Fibroblast of mammary gland (primary cell): ENCODE measurements at regions not wholly inside any gene's neighbourhood (a gene's known extent, or its start where the extent isn't known, plus 50 kb on each side); places are given as distances from the start of the nearest gene placed in this dataset.

ENCODE experiments used
- DNase-seq: peaks from one replicate; pipeline ENCODE4 v3.0.0-alpha.2; 2010; ENCODE audit warnings: low read depth
- H3K4me3 ChIP-seq: 2 replicates; pipeline ENCODE4 v1.5.1; 2011; ENCODE audit warnings: low read depth, mild to moderate bottlenecking, low read length, moderate library complexity; ENCODE audit not compliant: control insufficient read depth
- CTCF ChIP-seq: conservative IDR thresholded peaks from 2 replicates; pipeline ENCODE4 v1.5.1; 2011; ENCODE audit warnings: low read depth, low read length, inconsistent platforms; ENCODE audit not compliant: control insufficient read depth, insufficient read depth

GRCh38 chr1:213899413-213899812, 88.4 kb upstream of the PROX1 start:
- H3K4me3 ChIP-seq: no peak overlapping the region
- no peak for TF ChIP-seq CTCF
- no peak for DNase-seq

- no peak for TF ChIP-seq CTCF
- no peak for DNase-seq
- no peak overlapping the region for H3K4me3 ChIP-seq
Measured at GRCh38 chr1:213905344-213905743, 82.4 kb upstream of the PROX1 start.

- no peak for DNase-seq
- TF ChIP-seq CTCF: no peak
- H3K4me3 ChIP-seq: no peak overlapping the region
Measured at GRCh38 chr1:213908521-213908920, 79.3 kb upstream of the PROX1 start.

GRCh38 chr1:213914392-213914791, 73.4 kb upstream of the PROX1 start:
- no peak for TF ChIP-seq CTCF
- no peak for DNase-seq
- no peak overlapping the region for H3K4me3 ChIP-seq

GRCh38 chr1:213921311-213921710, 66.5 kb upstream of the PROX1 start:
- DNase-seq: no peak
- no peak for TF ChIP-seq CTCF
- H3K4me3 ChIP-seq: no peak overlapping the region

GRCh38 chr1:213921712-213922111, 66.1 kb upstream of the PROX1 start:
- no peak for TF ChIP-seq CTCF
- H3K4me3 ChIP-seq: no peak overlapping the region
- no peak for DNase-seq

GRCh38 chr1:213925531-213926182, 62.1 kb upstream of the PROX1 start:
- no peak for DNase-seq
- H3K4me3 ChIP-seq: no peak overlapping the region
- TF ChIP-seq CTCF: no peak
